ENCODE measurements at regions not wholly inside any gene's neighbourhood (a gene's known extent, or its start where the extent isn't known, plus 50 kb on each side); places are given as distances from the start of the nearest gene placed in this dataset.

DNA sequence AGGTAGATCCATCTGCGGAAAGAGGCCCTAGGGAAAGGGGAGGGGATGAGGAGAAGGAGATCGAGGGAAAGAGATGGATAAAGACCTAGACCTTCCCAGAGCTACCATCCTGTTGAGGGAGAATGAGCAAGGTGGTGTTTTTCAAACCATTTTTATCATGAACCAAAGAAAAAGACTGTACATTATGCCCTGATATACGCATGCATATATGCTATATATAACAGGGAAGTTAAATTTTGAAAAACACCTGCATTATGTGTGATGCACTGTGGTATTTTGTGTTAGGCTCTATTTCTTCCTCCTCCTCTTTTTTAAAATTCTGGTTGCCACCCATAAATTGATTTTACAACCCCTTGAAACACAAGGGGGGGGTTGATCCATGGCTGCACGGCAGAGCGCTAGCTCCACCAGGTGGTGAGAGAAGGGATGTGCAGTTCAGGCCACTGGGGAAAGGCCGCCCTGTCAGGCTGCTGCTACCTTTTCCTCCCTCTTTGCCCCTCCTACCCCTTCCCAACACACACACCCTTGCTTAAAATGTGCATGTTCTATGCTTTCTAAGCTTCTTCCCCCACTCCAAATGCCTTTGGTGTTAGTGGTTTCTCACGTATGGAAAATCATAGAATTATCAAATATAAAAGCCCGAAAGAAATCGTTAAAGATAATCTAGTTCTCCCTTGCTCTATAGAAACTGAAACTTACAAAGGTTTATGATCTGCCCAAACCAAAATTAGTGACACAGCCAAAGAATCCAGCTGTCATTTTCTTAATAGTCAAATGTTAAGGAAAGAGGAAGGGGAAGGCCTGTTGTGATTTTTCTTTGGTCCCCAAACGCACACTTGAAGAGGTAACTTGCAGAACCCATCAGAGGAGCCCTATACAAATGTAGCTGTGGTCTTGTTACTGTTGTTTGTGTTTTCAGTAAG is 262.0 kb upstream of the UMPS start:
- no peaks in the 10 kb centered on the region for H4K20me1 ChIP-seq (ENCODE audit: insufficient read depth, low read length, poor library complexity, severe bottlenecking)
- H3K4me2 ChIP-seq (ENCODE audit: low read depth, low read length, poor library complexity, severe bottlenecking): no peak overlapping the region
- no peaks in the 10 kb centered on the region for H3K4me1 ChIP-seq (ENCODE audit: insufficient read depth, low read length, poor library complexity, severe bottlenecking)
- H3K9me2 ChIP-seq (replicated peaks; ENCODE audit: low read depth, low read length): no peaks in the 10 kb centered on the region
- H3K9ac ChIP-seq (ENCODE audit: low read depth, low read length, poor library complexity, severe bottlenecking): no peak overlapping the region
- no peaks in the 10 kb centered on the region for H3K9me3 ChIP-seq (ENCODE audit: insufficient read depth, low read depth, low read length)
- H3K4me3 ChIP-seq (ENCODE audit: low read length, poor library complexity, severe bottlenecking): no peak overlapping the region
- no peaks in the 10 kb centered on the region for H3K27me3 ChIP-seq (ENCODE audit: insufficient read depth, low read length, poor library complexity, severe bottlenecking)
- no peaks in the 10 kb centered on the region for H3K36me3 ChIP-seq (ENCODE audit: insufficient read depth, low read length)
- H3K79me2 ChIP-seq (ENCODE audit: insufficient read depth, low read length): no peaks in the 10 kb centered on the region
- H3F3A ChIP-seq (ENCODE audit: low read depth): no peaks in the 10 kb centered on the region
- H2AFZ ChIP-seq (ENCODE audit: low read length): no peak overlapping the region
- TF ChIP-seq, protein P1, sequence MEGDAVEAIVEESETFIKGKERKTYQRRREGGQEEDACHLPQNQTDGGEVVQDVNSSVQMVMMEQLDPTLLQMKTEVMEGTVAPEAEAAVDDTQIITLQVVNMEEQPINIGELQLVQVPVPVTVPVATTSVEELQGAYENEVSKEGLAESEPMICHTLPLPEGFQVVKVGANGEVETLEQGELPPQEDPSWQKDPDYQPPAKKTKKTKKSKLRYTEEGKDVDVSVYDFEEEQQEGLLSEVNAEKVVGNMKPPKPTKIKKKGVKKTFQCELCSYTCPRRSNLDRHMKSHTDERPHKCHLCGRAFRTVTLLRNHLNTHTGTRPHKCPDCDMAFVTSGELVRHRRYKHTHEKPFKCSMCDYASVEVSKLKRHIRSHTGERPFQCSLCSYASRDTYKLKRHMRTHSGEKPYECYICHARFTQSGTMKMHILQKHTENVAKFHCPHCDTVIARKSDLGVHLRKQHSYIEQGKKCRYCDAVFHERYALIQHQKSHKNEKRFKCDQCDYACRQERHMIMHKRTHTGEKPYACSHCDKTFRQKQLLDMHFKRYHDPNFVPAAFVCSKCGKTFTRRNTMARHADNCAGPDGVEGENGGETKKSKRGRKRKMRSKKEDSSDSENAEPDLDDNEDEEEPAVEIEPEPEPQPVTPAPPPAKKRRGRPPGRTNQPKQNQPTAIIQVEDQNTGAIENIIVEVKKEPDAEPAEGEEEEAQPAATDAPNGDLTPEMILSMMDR (conservative IDR thresholded peaks at IDR 0.05; ENCODE audit: low read length): peak; percentile 99
- TF ChIP-seq EZH2phosphoT487 (IDR thresholded peaks at IDR 0.05; ENCODE audit: borderline replicate concordance): no peak

DNA sequence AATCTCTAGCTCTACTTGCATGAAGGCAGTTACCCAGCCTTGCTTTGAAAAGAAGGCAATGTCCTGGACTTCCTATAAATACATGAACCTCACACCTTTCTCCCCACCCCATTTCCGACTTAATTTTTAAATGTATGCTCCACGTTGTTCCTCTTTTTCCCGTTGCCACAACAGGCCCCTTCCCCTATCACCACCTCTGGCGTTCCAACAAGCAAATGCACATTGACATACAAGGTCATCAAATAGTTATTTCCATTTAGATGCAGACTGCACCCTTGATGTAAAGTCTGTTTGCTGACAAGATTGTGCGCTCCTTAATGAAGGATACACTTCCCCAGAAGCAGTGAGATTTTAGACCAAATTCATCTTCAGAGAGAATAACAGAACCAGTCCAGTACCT is 260.7 kb upstream of the UMPS start:
- Histone ChIP-seq H3K4me1 (ENCODE audit: insufficient read depth, low read length, poor library complexity, severe bottlenecking) (no peaks in the 10 kb centered on the region), H3K4me3 (ENCODE audit: low read length, poor library complexity, severe bottlenecking) (no peak overlapping the region), H2AFZ (ENCODE audit: low read length) (no peak overlapping the region), H3K36me3 (ENCODE audit: insufficient read depth, low read length) (no peaks in the 10 kb centered on the region), H3K79me2 (ENCODE audit: insufficient read depth, low read length) (no peaks in the 10 kb centered on the region), H3K9me3 (ENCODE audit: insufficient read depth, low read depth, low read length) (no peaks in the 10 kb centered on the region), H3K9me2 (replicated peaks; ENCODE audit: low read depth, low read length) (no peaks in the 10 kb centered on the region), H3F3A (ENCODE audit: low read depth) (no peaks in the 10 kb centered on the region), H4K20me1 (ENCODE audit: insufficient read depth, low read length, poor library complexity, severe bottlenecking) (no peaks in the 10 kb centered on the region), H3K27me3 (ENCODE audit: insufficient read depth, low read length, poor library complexity, severe bottlenecking) (no peaks in the 10 kb centered on the region), H3K4me2 (ENCODE audit: low read depth, low read length, poor library complexity, severe bottlenecking) (no peak overlapping the region), H3K9ac (ENCODE audit: low read depth, low read length, poor library complexity, severe bottlenecking) (no peak overlapping the region)
- TF ChIP-seq EZH2phosphoT487 (IDR thresholded peaks at IDR 0.05; ENCODE audit: borderline replicate concordance): no peak
- TF ChIP-seq, protein P1 (conservative IDR thresholded peaks at IDR 0.05; ENCODE audit: low read length): no peak

DNA sequence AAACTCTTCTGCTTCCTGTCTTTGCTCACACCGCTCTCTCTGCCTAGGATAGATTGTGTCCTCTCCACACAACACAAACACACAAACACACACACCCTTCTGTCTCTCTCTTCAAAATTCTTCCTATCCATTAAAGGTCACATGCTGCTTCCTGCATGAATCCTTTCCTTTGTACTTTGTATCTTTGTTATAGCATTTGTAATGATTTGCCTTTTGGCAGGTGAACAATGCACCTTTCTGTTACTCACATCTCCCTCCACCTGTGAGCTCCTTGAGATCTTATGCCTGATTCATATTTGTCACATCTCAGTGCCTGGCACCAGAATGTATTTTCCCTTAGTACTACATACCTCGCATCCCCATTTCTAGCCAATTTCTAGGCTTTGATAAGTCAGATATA is 251.4 kb upstream of the UMPS start:
- Histone ChIP-seq H3F3A (ENCODE audit: low read depth) (no peaks in the 10 kb centered on the region), H4K20me1 (ENCODE audit: insufficient read depth, low read length, poor library complexity, severe bottlenecking) (no peaks in the 10 kb centered on the region), H3K4me2 (ENCODE audit: low read depth, low read length, poor library complexity, severe bottlenecking) (no peak overlapping the region), H3K4me3 (ENCODE audit: low read length, poor library complexity, severe bottlenecking) (no peak overlapping the region), H3K27me3 (ENCODE audit: insufficient read depth, low read length, poor library complexity, severe bottlenecking) (no peaks in the 10 kb centered on the region), H3K9me2 (replicated peaks; ENCODE audit: low read depth, low read length) (no peaks in the 10 kb centered on the region), H2AFZ (ENCODE audit: low read length) (no peak overlapping the region), H3K79me2 (ENCODE audit: insufficient read depth, low read length) (no peaks in the 10 kb centered on the region), H3K4me1 (ENCODE audit: insufficient read depth, low read length, poor library complexity, severe bottlenecking) (no peaks in the 10 kb centered on the region), H3K36me3 (ENCODE audit: insufficient read depth, low read length) (no peaks in the 10 kb centered on the region), H3K9me3 (ENCODE audit: insufficient read depth, low read depth, low read length) (no peaks in the 10 kb centered on the region), H3K9ac (ENCODE audit: low read depth, low read length, poor library complexity, severe bottlenecking) (no peak overlapping the region)
- TF ChIP-seq, protein P1 (conservative IDR thresholded peaks at IDR 0.05; ENCODE audit: low read length): no peak
- no peak for TF ChIP-seq EZH2phosphoT487 (IDR thresholded peaks at IDR 0.05; ENCODE audit: borderline replicate concordance)

Measured in Loucy (cell line).